M059J (cell line): ENCODE measurements at regions not wholly inside any gene's neighbourhood (a gene's known extent, or its start where the extent isn't known, plus 50 kb on each side); places are given as distances from the start of the nearest gene placed in this dataset.
"Not testable (repeated sequence)": the region's sequence is repeated elsewhere in the genome, so short reads cannot be mapped to it uniquely, and the experiment has no call there.

Experiments used
- DNase-seq: peaks from one replicate; pipeline ENCODE4 v3.0.0-alpha.2; 2012; ENCODE audit warnings: low read depth

- not testable (repeated sequence) for DNase-seq
These were observed 98.1 kb upstream of the GPR39 start for GRCh38 chr2:132318481-132318880.

GRCh38 chr2:132324005-132324404, 92.6 kb upstream of the GPR39 start:
- not testable (repeated sequence) for DNase-seq

- DNase-seq: not testable (repeated sequence)
These were observed 84.1 kb upstream of the GPR39 start for GRCh38 chr2:132332345-132333033.

GRCh38 chr2:132337135-132337534, 79.5 kb upstream of the GPR39 start:
- not testable (repeated sequence) for DNase-seq

- not testable (repeated sequence) for DNase-seq
These were observed 78.8 kb upstream of the GPR39 start for GRCh38 chr2:132337844-132338243.

- DNase-seq: peak; percentile 85
These were observed 69.4 kb upstream of the GPR39 start for GRCh38 chr2:132347041-132347780.

GRCh38 chr2:132349092-132349687, 67.4 kb upstream of the GPR39 start:
- peak; percentile 72 for DNase-seq

- DNase-seq: not testable (repeated sequence)
These were observed 64.9 kb upstream of the GPR39 start for GRCh38 chr2:132351668-132352067.

- DNase-seq: peak; percentile 79
These were observed 64.1 kb upstream of the GPR39 start for GRCh38 chr2:132352481-132353001.

- DNase-seq: peak; percentile 60
These were observed 63.2 kb upstream of the GPR39 start for GRCh38 chr2:132353380-132353779.

- not testable (repeated sequence) for DNase-seq
These were observed 55.6 kb upstream of the GPR39 start for GRCh38 chr2:132360964-132361363.

GRCh38 chr2:132361498-132361897, 55.1 kb upstream of the GPR39 start:
- not testable (repeated sequence) for DNase-seq

GRCh38 chr2:132363352-132363751, 53.3 kb upstream of the GPR39 start:
- not testable (repeated sequence) for DNase-seq

- not testable (repeated sequence) for DNase-seq
These were observed 50.6 kb upstream of the GPR39 start for GRCh38 chr2:132365963-132366362.

GRCh38 chr2:132366421-132367180, 50.0 kb upstream of the GPR39 start:
- no peak for DNase-seq
